ENCODE measurements at regions not wholly inside any gene's neighbourhood (a gene's known extent, or its start where the extent isn't known, plus 50 kb on each side); places are given as distances from the start of the nearest gene placed in this dataset.

GRCh38 chr21:35449846-35450245 lies 400.7 kb upstream of the RUNX1 start:
- DNase-seq (ENCODE audit: extremely low read depth, low read depth): no peak
- no peak overlapping the region for H3K4me3 ChIP-seq (replicated peaks; ENCODE audit: low read depth, low read length)
- TF ChIP-seq CTCF (IDR thresholded peaks at IDR 0.05; ENCODE audit: low read depth, low read length, missing control alignments): no peak

GRCh38 chr21:35448876-35449599 lies 399.9 kb upstream of the RUNX1 start:
- TF ChIP-seq CTCF (IDR thresholded peaks at IDR 0.05; ENCODE audit: low read depth, low read length, missing control alignments): no peak
- no peak for DNase-seq (ENCODE audit: extremely low read depth, low read depth)

GRCh38 chr21:35444391-35444790 lies 395.3 kb upstream of the RUNX1 start:
- TF ChIP-seq CTCF (IDR thresholded peaks at IDR 0.05; ENCODE audit: low read depth, low read length, missing control alignments): no peak
- no peak overlapping the region for H3K4me3 ChIP-seq (replicated peaks; ENCODE audit: low read depth, low read length)
- no peak for DNase-seq (ENCODE audit: extremely low read depth, low read depth)

More at GRCh38 chr21:35448876-35449599, 399.9 kb upstream of the RUNX1 start:
- H3K4me3 ChIP-seq (replicated peaks; ENCODE audit: low read depth, low read length): no peak overlapping the region

- peak; percentile 10 for TF ChIP-seq CTCF (IDR thresholded peaks at IDR 0.05; ENCODE audit: low read depth, low read length, missing control alignments)
- no peak for DNase-seq (ENCODE audit: extremely low read depth, low read depth)
- H3K4me3 ChIP-seq (replicated peaks; ENCODE audit: low read depth, low read length): no peak overlapping the region
These were observed 392.9 kb upstream of the RUNX1 start for GRCh38 chr21:35441868-35442582.

GRCh38 chr21:35438643-35439404 lies 389.7 kb upstream of the RUNX1 start:
- DNase-seq (ENCODE audit: extremely low read depth, low read depth): no peak
- no peak for TF ChIP-seq CTCF (IDR thresholded peaks at IDR 0.05; ENCODE audit: low read depth, low read length, missing control alignments)
- H3K4me3 ChIP-seq (replicated peaks; ENCODE audit: low read depth, low read length): no peak overlapping the region

GRCh38 chr21:35437941-35438340 lies 388.8 kb upstream of the RUNX1 start:
- H3K4me3 ChIP-seq (replicated peaks; ENCODE audit: low read depth, low read length): no peak overlapping the region
- DNase-seq (ENCODE audit: extremely low read depth, low read depth): no peak
- TF ChIP-seq CTCF (IDR thresholded peaks at IDR 0.05; ENCODE audit: low read depth, low read length, missing control alignments): no peak

Measured in HFF-Myc (cell line).